Fibroblast of pulmonary artery (primary cell): ENCODE measurements at regions not wholly inside any gene's neighbourhood (a gene's known extent, or its start where the extent isn't known, plus 50 kb on each side); places are given as distances from the start of the nearest gene placed in this dataset.
A peak's percentile ranks its signal among the peaks of the same experiment; 100 is the strongest.

Experiments
- DNase-seq: peaks from one replicate; pipeline ENCODE4 v3.0.0-alpha.2; 2010; ENCODE audit warnings: low read depth
- H3K4me3 ChIP-seq: replicated peaks from 2 replicates; pipeline ENCODE4 v1.5.1; 2011; ENCODE audit warnings: low read depth, mild to moderate bottlenecking, control low read depth, low read length, moderate library complexity
- CTCF ChIP-seq: IDR thresholded peaks from 2 replicates; pipeline ENCODE4 v1.5.1; 2011; ENCODE audit warnings: mild to moderate bottlenecking, control low read depth, low read length, inconsistent platforms; ENCODE audit errors: missing control alignments

GRCh38 chr3:117695321-117695720, 985.7 kb downstream of the TUSC7 start:
- TF ChIP-seq CTCF = no peak
- peak; percentile 56 for DNase-seq
- no peak overlapping the region for H3K4me3 ChIP-seq

- no peak overlapping the region for H3K4me3 ChIP-seq
- TF ChIP-seq CTCF = no peak
- no peak for DNase-seq
These were observed 986.5 kb downstream of the TUSC7 start for GRCh38 chr3:117695871-117696645.

GRCh38 chr3:117696851-117697407, 987.4 kb downstream of the TUSC7 start:
- no peak for DNase-seq
- no peak for TF ChIP-seq CTCF
- no peak overlapping the region for H3K4me3 ChIP-seq

- H3K4me3 ChIP-seq = no peak overlapping the region
- no peak for DNase-seq
- TF ChIP-seq CTCF = no peak
These were observed 989.5 kb downstream of the TUSC7 start for GRCh38 chr3:117699058-117699457.

- no peak for TF ChIP-seq CTCF
- DNase-seq = no peak
- H3K4me3 ChIP-seq = no peak overlapping the region
These were observed 991.2 kb downstream of the TUSC7 start for GRCh38 chr3:117700573-117701360.

- no peak for DNase-seq
- H3K4me3 ChIP-seq = no peak overlapping the region
- no peak for TF ChIP-seq CTCF
These were observed 995.4 kb downstream of the TUSC7 start for GRCh38 chr3:117705011-117705410.
